Liver (tissue), 3 donors: ENCODE measurements at regions not wholly inside any gene's neighbourhood (a gene's known extent, or its start where the extent isn't known, plus 50 kb on each side); places are given as distances from the start of the nearest gene placed in this dataset.

Experiments used
- RAD21 ChIP-seq, 2 donors: IDR thresholded peaks; 2 replicates each; pipeline ENCODE4 v1.6.1; 2016; ENCODE audit warnings: antibody characterized with exemption in 2 of 2, mild to moderate bottlenecking in 2 of 2
- TAF1 ChIP-seq: conservative IDR thresholded peaks from 2 replicates; pipeline ENCODE4 v1.6.1; 2016; ENCODE audit warnings: antibody characterized with exemption, mild to moderate bottlenecking
- YY1 ChIP-seq: IDR thresholded peaks from 2 replicates; pipeline ENCODE4 v1.6.1; 2016; ENCODE audit warnings: antibody characterized with exemption, mild to moderate bottlenecking
- TF ChIP-seq, protein P1 (sequence below): fragments of 150-350 bp; IDR thresholded peaks from 2 replicates; pipeline ENCODE4 v1.5.1; 2017; ENCODE audit warnings: improper control_type of control experiment, low read depth, low read length; ENCODE audit not compliant: missing input control
- donor health status: healthy.
- donor health status: healthy.

DNA sequence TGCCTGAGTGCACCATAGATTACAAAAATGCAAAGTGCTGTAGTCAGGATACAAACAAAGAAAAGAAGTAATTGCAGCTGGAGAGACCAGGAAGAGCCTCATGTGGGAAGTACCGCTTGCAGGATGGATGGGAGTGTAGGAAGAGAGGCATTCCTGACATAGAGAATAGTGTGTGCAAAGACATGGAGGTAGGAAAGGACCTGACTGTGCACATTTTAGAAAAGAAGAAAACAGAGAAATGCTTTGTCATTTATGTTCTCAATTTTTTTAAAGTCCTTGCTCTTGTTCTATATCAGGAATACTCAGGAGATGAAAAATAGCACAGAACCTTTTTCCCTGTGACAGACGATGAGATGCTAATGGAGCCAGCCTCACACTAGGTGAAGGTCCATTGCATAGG is 358.7 kb upstream of the TMPO start:
- TF ChIP-seq TAF1 = no peak
- TF ChIP-seq, protein P1, sequence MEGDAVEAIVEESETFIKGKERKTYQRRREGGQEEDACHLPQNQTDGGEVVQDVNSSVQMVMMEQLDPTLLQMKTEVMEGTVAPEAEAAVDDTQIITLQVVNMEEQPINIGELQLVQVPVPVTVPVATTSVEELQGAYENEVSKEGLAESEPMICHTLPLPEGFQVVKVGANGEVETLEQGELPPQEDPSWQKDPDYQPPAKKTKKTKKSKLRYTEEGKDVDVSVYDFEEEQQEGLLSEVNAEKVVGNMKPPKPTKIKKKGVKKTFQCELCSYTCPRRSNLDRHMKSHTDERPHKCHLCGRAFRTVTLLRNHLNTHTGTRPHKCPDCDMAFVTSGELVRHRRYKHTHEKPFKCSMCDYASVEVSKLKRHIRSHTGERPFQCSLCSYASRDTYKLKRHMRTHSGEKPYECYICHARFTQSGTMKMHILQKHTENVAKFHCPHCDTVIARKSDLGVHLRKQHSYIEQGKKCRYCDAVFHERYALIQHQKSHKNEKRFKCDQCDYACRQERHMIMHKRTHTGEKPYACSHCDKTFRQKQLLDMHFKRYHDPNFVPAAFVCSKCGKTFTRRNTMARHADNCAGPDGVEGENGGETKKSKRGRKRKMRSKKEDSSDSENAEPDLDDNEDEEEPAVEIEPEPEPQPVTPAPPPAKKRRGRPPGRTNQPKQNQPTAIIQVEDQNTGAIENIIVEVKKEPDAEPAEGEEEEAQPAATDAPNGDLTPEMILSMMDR = no peak
- no peak for TF ChIP-seq YY1
- TF ChIP-seq RAD21 (IDR thresholded peaks at IDR 0.05) = no peak
